Lung (tissue), 11 donors: ENCODE measurements at regions not wholly inside any gene's neighbourhood (a gene's known extent, or its start where the extent isn't known, plus 50 kb on each side); places are given as distances from the start of the nearest gene placed in this dataset.
"Not testable (repeated sequence)": the region's sequence is repeated elsewhere in the genome, so short reads cannot be mapped to it uniquely, and the experiment has no call there.

Source experiments
- ATAC-seq: fragments of 200-7000 bp; cut with Tn5 transposase; one replicate; pipeline ENCODE4 v1.9.1; 2020; ENCODE audit warnings: moderate number of reproducible peaks; ENCODE audit not compliant: insufficient read depth, low FRiP score
- DNase-seq, 3 donors: peaks; one replicate each; pipeline ENCODE4 v3.0.0-alpha.2; 2013 to 2017
- H3K27ac ChIP-seq, 2 donors: one replicate each; pipeline ENCODE4 v1.5.1; 2013; ENCODE audit warnings: mild to moderate bottlenecking in 2 of 2, moderate library complexity in 2 of 2, control low read depth in 1 of 2, inconsistent platforms in 1 of 2, low read depth in 1 of 2, low read length in 1 of 2
- H3K27me3 ChIP-seq, 3 donors: one replicate each; pipeline ENCODE4 v1.5.1; 2013; ENCODE audit warnings: low read length in 2 of 3; ENCODE audit not compliant: control insufficient read depth in 3 of 3, insufficient read depth in 3 of 3
- H3K36me3 ChIP-seq, 4 donors: one replicate each; pipeline ENCODE4 v1.5.1; 2013; ENCODE audit warnings: low read length in 4 of 4, mild to moderate bottlenecking in 1 of 4, moderate library complexity in 1 of 4; ENCODE audit not compliant: control insufficient read depth in 4 of 4, insufficient read depth in 4 of 4
- H3K4me1 ChIP-seq, 5 donors: one replicate each; pipeline ENCODE4 v1.5.1; 2013; ENCODE audit warnings: low read length in 5 of 5, mild to moderate bottlenecking in 2 of 5, moderate library complexity in 1 of 5; ENCODE audit not compliant: control insufficient read depth in 5 of 5, insufficient read depth in 5 of 5
- H3K4me3 ChIP-seq: one replicate; pipeline ENCODE4 v1.5.1; 2013; ENCODE audit warnings: mild to moderate bottlenecking, control low read depth, moderate library complexity
- H3K9ac ChIP-seq, 2 donors: one replicate each; pipeline ENCODE4 v1.5.1; 2013; ENCODE audit warnings: low read length in 2 of 2, control low read depth in 1 of 2; ENCODE audit not compliant: insufficient read depth in 1 of 2
- H3K9me3 ChIP-seq, 4 donors: one replicate each; pipeline ENCODE4 v1.5.1; 2013; ENCODE audit warnings: low read length in 3 of 4, mild to moderate bottlenecking in 1 of 4, moderate library complexity in 1 of 4; ENCODE audit not compliant: control insufficient read depth in 4 of 4, insufficient read depth in 3 of 4
- WGBS, 2 donors: extraction: QIAGEN DNeasy Blood & Tissue Kit; methylation state at CpG; one replicate each; pipeline ENCODE4 v1.1.7; 2013; 5-methylcytosine and 5-hydroxymethylcytosine counted together
- TF ChIP-seq, protein P1 (sequence below): IDR thresholded peaks from 2 replicates; pipeline ENCODE4 v1.5.1; 2012; ENCODE audit warnings: mild to moderate bottlenecking; ENCODE audit errors: control extremely low read depth, extremely low read depth
- donor health status: control.
- donor health status: control.
- donor health status: Bipolar disorder and iron deficiency.
- donor health status: healthy.
- donor health status: DM: yes; HTN: yes; CAD: no.

GRCh38 chr3:124059580-124059979 lies 67.7 kb upstream of the ROPN1 start:
- TF ChIP-seq, protein P1, sequence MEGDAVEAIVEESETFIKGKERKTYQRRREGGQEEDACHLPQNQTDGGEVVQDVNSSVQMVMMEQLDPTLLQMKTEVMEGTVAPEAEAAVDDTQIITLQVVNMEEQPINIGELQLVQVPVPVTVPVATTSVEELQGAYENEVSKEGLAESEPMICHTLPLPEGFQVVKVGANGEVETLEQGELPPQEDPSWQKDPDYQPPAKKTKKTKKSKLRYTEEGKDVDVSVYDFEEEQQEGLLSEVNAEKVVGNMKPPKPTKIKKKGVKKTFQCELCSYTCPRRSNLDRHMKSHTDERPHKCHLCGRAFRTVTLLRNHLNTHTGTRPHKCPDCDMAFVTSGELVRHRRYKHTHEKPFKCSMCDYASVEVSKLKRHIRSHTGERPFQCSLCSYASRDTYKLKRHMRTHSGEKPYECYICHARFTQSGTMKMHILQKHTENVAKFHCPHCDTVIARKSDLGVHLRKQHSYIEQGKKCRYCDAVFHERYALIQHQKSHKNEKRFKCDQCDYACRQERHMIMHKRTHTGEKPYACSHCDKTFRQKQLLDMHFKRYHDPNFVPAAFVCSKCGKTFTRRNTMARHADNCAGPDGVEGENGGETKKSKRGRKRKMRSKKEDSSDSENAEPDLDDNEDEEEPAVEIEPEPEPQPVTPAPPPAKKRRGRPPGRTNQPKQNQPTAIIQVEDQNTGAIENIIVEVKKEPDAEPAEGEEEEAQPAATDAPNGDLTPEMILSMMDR, result no peak
- 66 to 74% methylated on average over 1 of the region's 1 CpG for WGBS, 2 donors
- ATAC-seq (no peak), DNase-seq (peak in 2 of 3 donors; percentile 32 to 38)
- Histone ChIP-seq H3K9ac (no peak overlapping the region), H3K27me3 (no peaks in the 10 kb centered on the region), H3K9me3 (no peaks in the 10 kb centered on the region), H3K36me3 (no peaks in the 10 kb centered on the region), H3K27ac (no peak overlapping the region), H3K4me3 (no peak overlapping the region), H3K4me1 (peaks cover 13 to 48% (median 17%) of the 10 kb centered on the region in 5 donors)

GRCh38 chr3:124063197-124063909 lies 71.4 kb upstream of the ROPN1 start:
- 41 to 63% methylated on average over 9 of the region's 9 CpGs for WGBS, 2 donors
- H3K4me3 ChIP-seq, result no peak overlapping the region
- TF ChIP-seq, protein P1, result no peak
- H3K36me3 ChIP-seq, result no peaks in the 10 kb centered on the region
- H3K9me3 ChIP-seq, result no peaks in the 10 kb centered on the region
- H3K9ac ChIP-seq, result no peak overlapping the region
- DNase-seq (peak; percentile 39 to 91 (median 90)), ATAC-seq (no peak)
- H3K4me1 ChIP-seq, result peaks cover 11 to 27% (median 17%) of the 10 kb centered on the region in 5 donors
- no peak overlapping the region for H3K27ac ChIP-seq
- H3K27me3 ChIP-seq, result no peaks in the 10 kb centered on the region

DNA sequence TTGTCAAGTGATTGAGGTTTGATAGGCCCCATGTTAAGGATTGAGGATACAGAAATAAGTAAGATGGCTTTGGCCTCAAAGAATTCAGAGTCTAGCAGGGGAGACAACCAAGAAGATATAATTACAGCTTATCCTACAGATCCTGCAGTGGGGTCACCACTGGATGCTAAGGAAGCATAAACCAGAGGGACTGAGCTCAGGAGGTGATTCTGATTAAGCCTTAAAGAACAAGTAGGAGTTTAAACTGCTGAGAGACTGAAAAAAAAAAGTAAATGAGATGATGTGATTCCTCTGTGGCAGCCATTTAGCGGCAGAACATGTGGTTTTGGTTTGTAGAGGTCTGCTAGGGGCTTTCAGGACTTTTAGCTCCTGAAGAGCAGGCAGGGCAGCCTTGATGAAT lies 72.1 kb upstream of the ROPN1 start:
- ATAC-seq, result no peak
- no peaks in the 10 kb centered on the region for H3K27me3 ChIP-seq
- TF ChIP-seq, protein P1, result no peak

GRCh38 chr3:124066543-124066942 lies 74.6 kb upstream of the ROPN1 start:
- not testable (repeated sequence) for H3K9me3 ChIP-seq, H3K4me3 ChIP-seq, H3K27ac ChIP-seq, H3K9ac ChIP-seq, H3K27me3 ChIP-seq, H3K36me3 ChIP-seq, DNase-seq, ATAC-seq
- peaks cover 13 to 28% (median 17%) of the 10 kb centered on the region in 5 donors for H3K4me1 ChIP-seq
- 79 to 96% methylated on average over 3 of the region's 3 CpGs for WGBS, 2 donors

More for the DNA sequence above, 72.1 kb upstream of the ROPN1 start:
- Histone ChIP-seq H3K9me3 (no peaks in the 10 kb centered on the region), H3K27ac (no peak overlapping the region), H3K9ac (no peak overlapping the region), H3K36me3 (no peaks in the 10 kb centered on the region), H3K4me1 (peaks cover 11 to 27% (median 17%) of the 10 kb centered on the region in 5 donors), H3K4me3 (no peak overlapping the region)
- 83 to 95% methylated on average over 1 of the region's 1 CpG for WGBS, 2 donors
- DNase-seq, result no peak

DNA sequence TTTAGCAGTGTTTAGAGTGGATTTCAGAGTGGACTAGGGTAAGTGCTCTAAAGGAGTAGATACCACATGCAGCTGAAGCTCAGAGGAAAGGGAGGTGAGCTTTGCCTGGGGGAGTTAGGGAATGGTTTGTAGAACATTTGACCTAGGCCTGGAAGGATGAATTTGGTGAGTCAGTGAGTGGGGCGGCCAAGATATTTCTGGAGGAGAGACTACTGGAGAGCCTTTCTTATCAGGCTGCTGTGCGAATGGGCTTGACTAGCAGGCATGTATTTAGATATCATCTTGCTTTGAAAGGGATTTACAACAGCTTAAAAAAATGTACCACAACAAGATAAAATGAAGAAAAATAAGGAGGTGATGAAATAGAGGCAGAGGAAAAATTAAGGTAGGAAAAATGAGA lies 77.8 kb upstream of the ROPN1 start:
- not testable (repeated sequence) for H3K9me3 ChIP-seq, DNase-seq, ATAC-seq, H3K4me3 ChIP-seq, H3K27me3 ChIP-seq, H3K4me1 ChIP-seq, H3K36me3 ChIP-seq, H3K9ac ChIP-seq
- H3K27ac ChIP-seq, result peak overlapping the region in 1 of 2 donors; percentile 34
- 78 to 89% methylated on average over 2 of the region's 2 CpGs for WGBS, 2 donors

- H3K27me3 ChIP-seq, H3K36me3 ChIP-seq, H3K9ac ChIP-seq, H3K4me3 ChIP-seq, DNase-seq, ATAC-seq, H3K9me3 ChIP-seq, H3K4me1 ChIP-seq, H3K27ac ChIP-seq: not testable (repeated sequence)
- 71 to 84% methylated on average over 3 of the region's 3 CpGs for WGBS, 2 donors
These were observed 83.2 kb upstream of the ROPN1 start for GRCh38 chr3:124075090-124075489.
